ENCODE measurements at regions not wholly inside any gene's neighbourhood (a gene's known extent, or its start where the extent isn't known, plus 50 kb on each side); places are given as distances from the start of the nearest gene placed in this dataset.

GRCh38 chr4:177699365-177700213 is 257.4 kb upstream of the AGA start:
- no peak overlapping the region for H3K4me3 ChIP-seq (replicated peaks; ENCODE audit: low read depth, low read length)
- DNase-seq (ENCODE audit: extremely low read depth, low read depth) = no peak
- TF ChIP-seq, protein P1, sequence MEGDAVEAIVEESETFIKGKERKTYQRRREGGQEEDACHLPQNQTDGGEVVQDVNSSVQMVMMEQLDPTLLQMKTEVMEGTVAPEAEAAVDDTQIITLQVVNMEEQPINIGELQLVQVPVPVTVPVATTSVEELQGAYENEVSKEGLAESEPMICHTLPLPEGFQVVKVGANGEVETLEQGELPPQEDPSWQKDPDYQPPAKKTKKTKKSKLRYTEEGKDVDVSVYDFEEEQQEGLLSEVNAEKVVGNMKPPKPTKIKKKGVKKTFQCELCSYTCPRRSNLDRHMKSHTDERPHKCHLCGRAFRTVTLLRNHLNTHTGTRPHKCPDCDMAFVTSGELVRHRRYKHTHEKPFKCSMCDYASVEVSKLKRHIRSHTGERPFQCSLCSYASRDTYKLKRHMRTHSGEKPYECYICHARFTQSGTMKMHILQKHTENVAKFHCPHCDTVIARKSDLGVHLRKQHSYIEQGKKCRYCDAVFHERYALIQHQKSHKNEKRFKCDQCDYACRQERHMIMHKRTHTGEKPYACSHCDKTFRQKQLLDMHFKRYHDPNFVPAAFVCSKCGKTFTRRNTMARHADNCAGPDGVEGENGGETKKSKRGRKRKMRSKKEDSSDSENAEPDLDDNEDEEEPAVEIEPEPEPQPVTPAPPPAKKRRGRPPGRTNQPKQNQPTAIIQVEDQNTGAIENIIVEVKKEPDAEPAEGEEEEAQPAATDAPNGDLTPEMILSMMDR (IDR thresholded peaks at IDR 0.05; ENCODE audit: low read depth, low read length, missing control alignments) = no peak

GRCh38 chr4:177706916-177707315 is 264.7 kb upstream of the AGA start:
- TF ChIP-seq, protein P1 (IDR thresholded peaks at IDR 0.05; ENCODE audit: low read depth, low read length, missing control alignments) = no peak
- no peak for DNase-seq (ENCODE audit: extremely low read depth, low read depth)
- no peak overlapping the region for H3K4me3 ChIP-seq (replicated peaks; ENCODE audit: low read depth, low read length)

DNA sequence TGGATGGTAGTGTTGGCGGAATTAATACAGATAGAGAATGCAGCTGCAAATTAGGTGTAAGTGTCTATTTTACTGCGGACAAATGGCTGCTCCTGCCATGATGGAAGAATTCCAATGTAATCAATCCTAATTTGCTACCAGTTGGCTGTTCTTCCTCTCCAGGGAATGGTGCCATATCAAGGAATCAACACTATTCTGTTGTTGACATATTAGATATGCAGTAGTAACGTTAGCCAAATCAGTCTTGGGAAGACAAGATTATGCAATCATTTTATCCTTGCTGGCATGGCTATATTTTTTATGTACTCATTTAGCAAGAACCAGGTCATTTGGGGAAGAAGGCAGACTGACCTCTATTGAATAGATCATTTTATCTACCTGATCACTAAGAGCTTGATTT is 271.2 kb upstream of the AGA start:
- TF ChIP-seq, protein P1 (IDR thresholded peaks at IDR 0.05; ENCODE audit: low read depth, low read length, missing control alignments) = no peak
- H3K4me3 ChIP-seq (replicated peaks; ENCODE audit: low read depth, low read length) = no peak overlapping the region
- DNase-seq (ENCODE audit: extremely low read depth, low read depth) = no peak

DNA sequence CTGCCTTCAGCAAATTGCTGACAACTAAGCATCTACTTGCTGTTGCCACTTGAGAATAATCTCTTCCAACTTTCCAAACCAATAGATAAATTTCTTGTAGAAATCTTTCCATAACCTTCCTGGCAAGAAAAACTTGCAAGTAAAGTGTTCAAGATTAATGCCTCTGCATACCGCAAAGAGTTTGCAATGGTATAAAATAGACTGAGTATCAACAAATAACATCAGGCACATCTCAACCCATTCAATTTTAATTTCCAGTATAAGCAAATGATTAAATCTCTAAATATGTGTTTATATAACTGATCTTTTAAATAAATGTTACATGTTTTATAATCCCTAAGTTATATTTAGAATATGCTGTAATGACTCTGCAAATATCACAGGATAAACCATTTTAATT is 275.2 kb upstream of the AGA start:
- H3K4me3 ChIP-seq (replicated peaks; ENCODE audit: low read depth, low read length) = no peak overlapping the region
- DNase-seq (ENCODE audit: extremely low read depth, low read depth) = no peak
- TF ChIP-seq, protein P1 (IDR thresholded peaks at IDR 0.05; ENCODE audit: low read depth, low read length, missing control alignments) = no peak

- H3K4me3 ChIP-seq (replicated peaks; ENCODE audit: low read depth, low read length) = no peak overlapping the region
These were observed 276.3 kb upstream of the AGA start for GRCh38 chr4:177718514-177718913.

GRCh38 chr4:177726111-177726510 is 283.9 kb upstream of the AGA start:
- no peak overlapping the region for H3K4me3 ChIP-seq (replicated peaks; ENCODE audit: low read depth, low read length)
- TF ChIP-seq, protein P1 (IDR thresholded peaks at IDR 0.05; ENCODE audit: low read depth, low read length, missing control alignments) = no peak
- no peak for DNase-seq (ENCODE audit: extremely low read depth, low read depth)

More at GRCh38 chr4:177718514-177718913, 276.3 kb upstream of the AGA start:
- TF ChIP-seq, protein P1 (IDR thresholded peaks at IDR 0.05; ENCODE audit: low read depth, low read length, missing control alignments) = no peak
- no peak for DNase-seq (ENCODE audit: extremely low read depth, low read depth)

All from HFF-Myc (cell line).